ENCODE measurements at regions not wholly inside any gene's neighbourhood (a gene's known extent, or its start where the extent isn't known, plus 50 kb on each side); places are given as distances from the start of the nearest gene placed in this dataset.
A peak's percentile ranks its signal among the peaks of the same experiment; 100 is the strongest.

DNA sequence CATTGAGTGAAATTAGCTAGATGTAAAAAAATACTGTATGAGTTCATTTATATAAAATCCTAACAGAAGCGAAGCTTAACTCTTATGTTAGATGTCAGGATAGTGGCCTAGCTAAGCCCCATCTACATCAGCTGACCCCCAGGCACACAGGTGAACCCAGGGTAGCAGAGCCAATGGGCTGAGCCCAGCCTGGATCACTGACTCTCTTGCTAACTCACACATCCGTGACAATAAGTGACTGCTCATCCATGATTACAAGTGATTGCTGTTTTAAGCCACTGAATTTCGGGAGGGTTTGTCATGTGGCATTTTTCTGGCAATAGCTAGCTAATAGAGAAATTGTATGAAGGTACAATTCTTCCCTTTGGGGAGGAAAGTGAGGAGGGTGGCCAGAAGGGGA is 55.2 kb upstream of the COG2 start:
- POLR2A ChIA-PET: no interaction called here
- FAIRE-seq (no peak), ATAC-seq (no peak)

GRCh38 chr1:230584660-230585059 is 57.6 kb upstream of the COG2 start:
- Histone ChIP-seq H3K4me3 (no peak overlapping the region), H3K4me1 (no peaks in the 10 kb centered on the region), H3K9me3 (peaks cover 10% of the 10 kb centered on the region), H3K27ac (no peak overlapping the region), H3K4me2 (no peak overlapping the region)
- no peak for DNase-seq (ENCODE audit: low read depth in 1 of 2, low spot score in 1 of 2)
- FAIRE-seq: no peak
- ChIA-PET POLR2A (no interaction called here), CTCF (no interaction called here)
- no peak for ATAC-seq
- peak; percentile 61 for TF ChIP-seq MAFK (IDR thresholded peaks at IDR 0.05; ENCODE audit: partially characterized antibody)
- no peak for TF ChIP-seq HOXA7 (CRISPR knock-in tag; IDR thresholded peaks at IDR 0.05)
- TF ChIP-seq JUN (IDR thresholded peaks at IDR 0.05): no peak
- no peak for TF ChIP-seq POLR2AphosphoS2 (conservative IDR thresholded peaks at IDR 0.05; ENCODE audit: low read length)
- TF ChIP-seq HOXB5 (CRISPR knock-in tag; IDR thresholded peaks at IDR 0.05): no peak

More for the DNA sequence above, 55.2 kb upstream of the COG2 start:
- H3K9me3 ChIP-seq: peaks cover 4% of the 10 kb centered on the region; the same call in 2 of the 3 replicates
- no peak overlapping the region for H3K4me2 ChIP-seq
- CTCF ChIA-PET: no interaction called here
- no peak for DNase-seq (ENCODE audit: low read depth in 1 of 2, low spot score in 1 of 2)
- H3K4me3 ChIP-seq: no peak overlapping the region
- TF ChIP-seq EHMT2 (IDR thresholded peaks at IDR 0.05; ENCODE audit: low read depth) (no peak), POLR2A (IDR thresholded peaks at IDR 0.05; ENCODE audit: low read length) (no peak), FOSB (CRISPR knock-in tag; IDR thresholded peaks at IDR 0.05) (no peak), TFCP2L1 (CRISPR knock-in tag; IDR thresholded peaks at IDR 0.05) (no peak), NPAS2 (CRISPR knock-in tag; IDR thresholded peaks at IDR 0.05; ENCODE audit: borderline replicate concordance) (no peak), MAZ (IDR thresholded peaks at IDR 0.05; ENCODE audit: borderline replicate concordance, low read depth, low read length) (no peak), CTCF (IDR thresholded peaks at IDR 0.05) (no peak), ZNF302 (CRISPR knock-in tag; IDR thresholded peaks at IDR 0.05) (no peak), RFX5 (IDR thresholded peaks at IDR 0.05) (no peak), HDAC2 (IDR thresholded peaks at IDR 0.05) (no peak), TP53 (CRISPR knock-in tag; IDR thresholded peaks at IDR 0.05) (no peak), MYC (IDR thresholded peaks at IDR 0.05; ENCODE audit: borderline replicate concordance, low read length) (no peak), PHF8 (IDR thresholded peaks at IDR 0.05; ENCODE audit: borderline replicate concordance, low read depth) (no peak), KDM1A (IDR thresholded peaks at IDR 0.05; ENCODE audit: low read depth) (no peak), BHLHE40 (IDR thresholded peaks at IDR 0.05; ENCODE audit: low read depth, low read length) (no peak), POLR2AphosphoS2 (conservative IDR thresholded peaks at IDR 0.05; ENCODE audit: low read length) (no peak), FOSL2 (IDR thresholded peaks at IDR 0.05) (no peak), FOSL2 (CRISPR knock-in tag; IDR thresholded peaks at IDR 0.05) (no peak), CHD2 (IDR thresholded peaks at IDR 0.05; ENCODE audit: low read length, partially characterized antibody) (no peak)
- TF ChIP-seq, protein P1, sequence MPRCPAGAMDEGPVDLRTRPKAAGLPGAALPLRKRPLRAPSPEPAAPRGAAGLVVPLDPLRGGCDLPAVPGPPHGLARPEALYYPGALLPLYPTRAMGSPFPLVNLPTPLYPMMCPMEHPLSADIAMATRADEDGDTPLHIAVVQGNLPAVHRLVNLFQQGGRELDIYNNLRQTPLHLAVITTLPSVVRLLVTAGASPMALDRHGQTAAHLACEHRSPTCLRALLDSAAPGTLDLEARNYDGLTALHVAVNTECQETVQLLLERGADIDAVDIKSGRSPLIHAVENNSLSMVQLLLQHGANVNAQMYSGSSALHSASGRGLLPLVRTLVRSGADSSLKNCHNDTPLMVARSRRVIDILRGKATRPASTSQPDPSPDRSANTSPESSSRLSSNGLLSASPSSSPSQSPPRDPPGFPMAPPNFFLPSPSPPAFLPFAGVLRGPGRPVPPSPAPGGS (IDR thresholded peaks at IDR 0.05): no peak
- TF ChIP-seq, protein P2, sequence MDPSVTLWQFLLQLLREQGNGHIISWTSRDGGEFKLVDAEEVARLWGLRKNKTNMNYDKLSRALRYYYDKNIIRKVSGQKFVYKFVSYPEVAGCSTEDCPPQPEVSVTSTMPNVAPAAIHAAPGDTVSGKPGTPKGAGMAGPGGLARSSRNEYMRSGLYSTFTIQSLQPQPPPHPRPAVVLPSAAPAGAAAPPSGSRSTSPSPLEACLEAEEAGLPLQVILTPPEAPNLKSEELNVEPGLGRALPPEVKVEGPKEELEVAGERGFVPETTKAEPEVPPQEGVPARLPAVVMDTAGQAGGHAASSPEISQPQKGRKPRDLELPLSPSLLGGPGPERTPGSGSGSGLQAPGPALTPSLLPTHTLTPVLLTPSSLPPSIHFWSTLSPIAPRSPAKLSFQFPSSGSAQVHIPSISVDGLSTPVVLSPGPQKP (IDR thresholded peaks at IDR 0.05; ENCODE audit: low read depth, low read length): no peak
- no peak overlapping the region for H3K27ac ChIP-seq
- whole genome bisulfite sequencing (ENCODE audit: missing lambda C conversion rate): 21% methylated on average over 3 of the region's 3 CpGs
- H3K4me1 ChIP-seq: no peaks in the 10 kb centered on the region
